GM18517 (cell line): ENCODE measurements at regions not wholly inside any gene's neighbourhood (a gene's known extent, or its start where the extent isn't known, plus 50 kb on each side); places are given as distances from the start of the nearest gene placed in this dataset.
"Not testable (repeated sequence)": the region's sequence is repeated elsewhere in the genome, so short reads cannot be mapped to it uniquely, and the experiment has no call there.

Experiments
- ATAC-seq: cut with Tn5 transposase; IDR thresholded peaks from one replicate; pipeline ENCODE4 v1.9.1; 2021; ENCODE audit warnings: mild to moderate bottlenecking, moderate library complexity; ENCODE audit not compliant: unreplicated experiment

- ATAC-seq, result no peak
Observed at GRCh38 chr12:124214574-124214973, 80.3 kb upstream of the RFLNA start.

GRCh38 chr12:124216966-124217365, 77.9 kb upstream of the RFLNA start:
- ATAC-seq, result no peak

- no peak for ATAC-seq
Observed at GRCh38 chr12:124217508-124218242, 77.2 kb upstream of the RFLNA start.

- no peak for ATAC-seq
Observed at GRCh38 chr12:124218243-124218560, 76.7 kb upstream of the RFLNA start.

GRCh38 chr12:124218650-124219049, 76.2 kb upstream of the RFLNA start:
- ATAC-seq, result not testable (repeated sequence)

GRCh38 chr12:124222368-124223245, 72.3 kb upstream of the RFLNA start:
- no peak for ATAC-seq

GRCh38 chr12:124223733-124224138, 71.2 kb upstream of the RFLNA start:
- ATAC-seq, result not testable (repeated sequence)

GRCh38 chr12:124224535-124225110, 70.3 kb upstream of the RFLNA start:
- no peak for ATAC-seq

- no peak for ATAC-seq
Observed at GRCh38 chr12:124225730-124226129, 69.2 kb upstream of the RFLNA start.

GRCh38 chr12:124227951-124228711, 66.8 kb upstream of the RFLNA start:
- no peak for ATAC-seq

GRCh38 chr12:124229520-124229919, 65.4 kb upstream of the RFLNA start:
- no peak for ATAC-seq

- no peak for ATAC-seq
Observed at GRCh38 chr12:124230117-124230757, 64.7 kb upstream of the RFLNA start.

GRCh38 chr12:124230789-124231188, 64.1 kb upstream of the RFLNA start:
- ATAC-seq, result no peak

GRCh38 chr12:124231980-124232653, 62.8 kb upstream of the RFLNA start:
- no peak for ATAC-seq

- ATAC-seq, result no peak
Observed at GRCh38 chr12:124232654-124232987, 62.3 kb upstream of the RFLNA start.

GRCh38 chr12:124233041-124233796, 61.7 kb upstream of the RFLNA start:
- ATAC-seq, result no peak

- ATAC-seq, result no peak
Observed at GRCh38 chr12:124233846-124234640, 60.9 kb upstream of the RFLNA start.

GRCh38 chr12:124236625-124237031, 58.3 kb upstream of the RFLNA start:
- no peak for ATAC-seq

- no peak for ATAC-seq
Observed at GRCh38 chr12:124238886-124239285, 56.0 kb upstream of the RFLNA start.
